ENCODE measurements at regions not wholly inside any gene's neighbourhood (a gene's known extent, or its start where the extent isn't known, plus 50 kb on each side); places are given as distances from the start of the nearest gene placed in this dataset.
A peak's percentile ranks its signal among the peaks of the same experiment; 100 is the strongest.

DNA sequence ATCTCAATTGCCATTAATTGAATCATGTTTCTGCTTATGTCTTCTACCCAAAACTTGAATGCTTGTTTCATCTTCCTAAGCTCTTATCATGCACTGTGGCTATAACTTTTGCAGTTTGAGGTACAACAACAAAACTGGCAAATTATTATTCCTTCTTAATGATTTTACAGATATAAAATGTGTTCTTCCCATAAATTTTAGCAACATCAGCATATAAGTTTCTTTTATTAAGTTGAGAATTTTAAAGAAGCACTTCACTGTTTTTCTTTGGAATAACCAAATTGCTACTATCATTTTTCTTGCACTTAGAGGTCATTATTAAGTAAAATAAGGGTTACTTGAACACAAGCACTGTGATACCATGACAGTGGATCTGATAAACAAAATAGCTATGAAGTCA lies 862.6 kb upstream of the CADM2 start:
- Histone ChIP-seq H4K20me1 (ENCODE audit: low read length) (no peaks in the 10 kb centered on the region), H3K9me2 (replicated peaks; ENCODE audit: low read length) (no peaks in the 10 kb centered on the region), H3K9me3 (ENCODE audit: low read length) (no peaks in the 10 kb centered on the region), H2AFZ (ENCODE audit: low read length) (no peak overlapping the region), H3F3A (ENCODE audit: low read length, unreplicated experiment) (no peaks in the 10 kb centered on the region), H3K4me2 (ENCODE audit: low read length) (no peak overlapping the region), H3K4me1 (ENCODE audit: insufficient read depth, low read length) (no peaks in the 10 kb centered on the region), H3K36me3 (ENCODE audit: low read depth, low read length) (no peaks in the 10 kb centered on the region), H3K9ac (ENCODE audit: low read length) (no peak overlapping the region), H3K27me3 (ENCODE audit: low read length) (no peaks in the 10 kb centered on the region), H3K79me2 (ENCODE audit: low read length) (no peaks in the 10 kb centered on the region), H3K27ac (ENCODE audit: low read length) (no peak overlapping the region), H3K4me3 (ENCODE audit: low read length) (no peak overlapping the region)
- intact Hi-C loops (cut with micrococcal nuclease) = no loop called here
- CTCF ChIA-PET = no interaction called here
- BruUV-seq (replicated peaks) = no TSS peak
- no peak for DNase-seq
- ATAC-seq = no peak
- POLR2A ChIA-PET (ENCODE audit: unreplicated experiment) = no interaction called here
- TF ChIP-seq EZH2phosphoT487 (IDR thresholded peaks at IDR 0.05; ENCODE audit: borderline replicate concordance, low read length) (no peak), EZH2 (IDR thresholded peaks at IDR 0.05; ENCODE audit: low read length, unreplicated experiment) (no peak)
- TF ChIP-seq, protein P1, sequence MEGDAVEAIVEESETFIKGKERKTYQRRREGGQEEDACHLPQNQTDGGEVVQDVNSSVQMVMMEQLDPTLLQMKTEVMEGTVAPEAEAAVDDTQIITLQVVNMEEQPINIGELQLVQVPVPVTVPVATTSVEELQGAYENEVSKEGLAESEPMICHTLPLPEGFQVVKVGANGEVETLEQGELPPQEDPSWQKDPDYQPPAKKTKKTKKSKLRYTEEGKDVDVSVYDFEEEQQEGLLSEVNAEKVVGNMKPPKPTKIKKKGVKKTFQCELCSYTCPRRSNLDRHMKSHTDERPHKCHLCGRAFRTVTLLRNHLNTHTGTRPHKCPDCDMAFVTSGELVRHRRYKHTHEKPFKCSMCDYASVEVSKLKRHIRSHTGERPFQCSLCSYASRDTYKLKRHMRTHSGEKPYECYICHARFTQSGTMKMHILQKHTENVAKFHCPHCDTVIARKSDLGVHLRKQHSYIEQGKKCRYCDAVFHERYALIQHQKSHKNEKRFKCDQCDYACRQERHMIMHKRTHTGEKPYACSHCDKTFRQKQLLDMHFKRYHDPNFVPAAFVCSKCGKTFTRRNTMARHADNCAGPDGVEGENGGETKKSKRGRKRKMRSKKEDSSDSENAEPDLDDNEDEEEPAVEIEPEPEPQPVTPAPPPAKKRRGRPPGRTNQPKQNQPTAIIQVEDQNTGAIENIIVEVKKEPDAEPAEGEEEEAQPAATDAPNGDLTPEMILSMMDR (conservative IDR thresholded peaks at IDR 0.05; ENCODE audit: low read depth, low read length) = no peak

GRCh38 chr3:84100861-84101260 lies 857.9 kb upstream of the CADM2 start:
- Histone ChIP-seq H3K4me2 (ENCODE audit: low read length) (no peak overlapping the region), H3K27ac (ENCODE audit: low read length) (no peak overlapping the region), H3K9me3 (ENCODE audit: low read length) (no peaks in the 10 kb centered on the region), H3K36me3 (ENCODE audit: low read depth, low read length) (no peaks in the 10 kb centered on the region), H3K4me1 (ENCODE audit: insufficient read depth, low read length) (peaks cover 3% of the 10 kb centered on the region; the same call in 1 of the 2 replicates), H3F3A (ENCODE audit: low read length, unreplicated experiment) (no peaks in the 10 kb centered on the region), H3K4me3 (ENCODE audit: low read length) (no peak overlapping the region), H3K79me2 (ENCODE audit: low read length) (no peaks in the 10 kb centered on the region), H3K9ac (ENCODE audit: low read length) (no peak overlapping the region), H2AFZ (ENCODE audit: low read length) (no peak overlapping the region), H4K20me1 (ENCODE audit: low read length) (no peaks in the 10 kb centered on the region), H3K27me3 (ENCODE audit: low read length) (no peaks in the 10 kb centered on the region), H3K9me2 (replicated peaks; ENCODE audit: low read length) (no peaks in the 10 kb centered on the region)
- CTCF ChIA-PET = no interaction called here
- POLR2A ChIA-PET (ENCODE audit: unreplicated experiment) = no interaction called here
- no TSS peak for BruUV-seq (replicated peaks)
- no peak for DNase-seq
- intact Hi-C loops (cut with micrococcal nuclease) = no loop called here
- ATAC-seq = no peak
- TF ChIP-seq, protein P1 (conservative IDR thresholded peaks at IDR 0.05; ENCODE audit: low read depth, low read length) = no peak
- TF ChIP-seq EZH2 (IDR thresholded peaks at IDR 0.05; ENCODE audit: low read length, unreplicated experiment) (no peak), EZH2phosphoT487 (IDR thresholded peaks at IDR 0.05; ENCODE audit: borderline replicate concordance, low read length) (no peak)

GRCh38 chr3:84108442-84108971 lies 850.3 kb upstream of the CADM2 start:
- BruUV-seq (replicated peaks) = no TSS peak
- no peaks in the 10 kb centered on the region for H3K79me2 ChIP-seq (ENCODE audit: low read length)
- peak overlapping the region; percentile 50 for H3K4me3 ChIP-seq (ENCODE audit: low read length)
- peaks cover 42% of the 10 kb centered on the region for H3K4me1 ChIP-seq (ENCODE audit: insufficient read depth, low read length)
- CTCF ChIA-PET = interaction anchor here (0.5 to 0.6 kb wide), 2 partner anchors 14 to 141 kb away, joined by 3 to 4 read pairs; no protein-coding TSS in a partner anchor
- H3F3A ChIP-seq (ENCODE audit: low read length, unreplicated experiment) = peaks cover 10% of the 10 kb centered on the region
- H2AFZ ChIP-seq (ENCODE audit: low read length) = peak overlapping the region; percentile 47
- POLR2A ChIA-PET (ENCODE audit: unreplicated experiment) = no interaction called here
- peak; percentile 97 for ATAC-seq
- H3K27me3 ChIP-seq (ENCODE audit: low read length) = no peaks in the 10 kb centered on the region
- peak overlapping the region; percentile 69 for H3K9ac ChIP-seq (ENCODE audit: low read length)
- intact Hi-C loops (cut with micrococcal nuclease) = loop anchor here (1.0 to 5.0 kb wide), 5 partner anchors 16 to 214 kb away; no protein-coding TSS in a partner anchor
- peak overlapping the region; percentile 95 for H3K27ac ChIP-seq (ENCODE audit: low read length)
- TF ChIP-seq EZH2 (IDR thresholded peaks at IDR 0.05; ENCODE audit: low read length, unreplicated experiment) = no peak
- no peak for TF ChIP-seq EZH2phosphoT487 (IDR thresholded peaks at IDR 0.05; ENCODE audit: borderline replicate concordance, low read length)
- TF ChIP-seq, protein P1 (conservative IDR thresholded peaks at IDR 0.05; ENCODE audit: low read depth, low read length) = no peak
- peak overlapping the region; percentile 76 for H3K4me2 ChIP-seq (ENCODE audit: low read length)
- H3K9me3 ChIP-seq (ENCODE audit: low read length) = no peaks in the 10 kb centered on the region
- no peaks in the 10 kb centered on the region for H4K20me1 ChIP-seq (ENCODE audit: low read length)
- peak; percentile 96 for DNase-seq
- H3K36me3 ChIP-seq (ENCODE audit: low read depth, low read length) = no peaks in the 10 kb centered on the region
- H3K9me2 ChIP-seq (replicated peaks; ENCODE audit: low read length) = no peaks in the 10 kb centered on the region
